ENCODE measurements at regions not wholly inside any gene's neighbourhood (a gene's known extent, or its start where the extent isn't known, plus 50 kb on each side); places are given as distances from the start of the nearest gene placed in this dataset.

DNA sequence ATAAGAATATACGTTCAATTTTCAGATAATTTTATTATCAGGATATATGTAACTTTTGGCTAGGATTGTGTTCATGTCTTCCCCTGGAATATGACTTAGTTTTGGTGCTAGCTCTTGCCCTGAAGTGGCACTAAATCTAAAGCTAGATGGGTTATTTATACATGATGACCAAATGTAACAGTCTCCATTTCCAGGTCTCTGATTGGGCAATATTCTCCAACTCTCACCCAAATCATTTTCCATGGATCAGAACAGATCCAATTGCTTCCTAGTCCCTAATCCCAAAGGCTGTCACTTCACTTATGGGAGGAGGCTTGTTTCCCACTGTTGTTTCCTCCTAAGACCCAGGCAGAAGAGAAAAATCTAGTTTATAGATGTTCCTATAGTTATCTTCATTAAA lies 274.6 kb upstream of the SLC16A7 start:
- no peaks in the 10 kb centered on the region for H3K36me3 ChIP-seq (ENCODE audit: control insufficient read depth in 1 of 2, insufficient read depth in 2 of 2, low read length in 2 of 2)
- CTCF ChIA-PET = no interaction called here
- no peaks in the 10 kb centered on the region for H3K27me3 ChIP-seq (ENCODE audit: insufficient read depth, low read length)
- no peaks in the 10 kb centered on the region for H3K79me2 ChIP-seq (ENCODE audit: insufficient read depth, low read length)
- H3K9me2 ChIP-seq (ENCODE audit: insufficient read depth) = no peaks in the 10 kb centered on the region
- no peak overlapping the region for H3K9ac ChIP-seq (ENCODE audit: low read length)
- no peak overlapping the region for H3K27ac ChIP-seq (ENCODE audit: low read depth, low read length)
- BruUV-seq (replicated peaks) = no TSS peak
- H2AFZ ChIP-seq (ENCODE audit: low read depth, low read length, poor library complexity, severe bottlenecking) = no peak overlapping the region
- H3K4me2 ChIP-seq (ENCODE audit: low read length) = no peak overlapping the region
- H3K4me1 ChIP-seq (ENCODE audit: control insufficient read depth in 1 of 2, insufficient read depth in 2 of 2, low read length in 2 of 2) = no peaks in the 10 kb centered on the region
- TF ChIP-seq, protein P1, sequence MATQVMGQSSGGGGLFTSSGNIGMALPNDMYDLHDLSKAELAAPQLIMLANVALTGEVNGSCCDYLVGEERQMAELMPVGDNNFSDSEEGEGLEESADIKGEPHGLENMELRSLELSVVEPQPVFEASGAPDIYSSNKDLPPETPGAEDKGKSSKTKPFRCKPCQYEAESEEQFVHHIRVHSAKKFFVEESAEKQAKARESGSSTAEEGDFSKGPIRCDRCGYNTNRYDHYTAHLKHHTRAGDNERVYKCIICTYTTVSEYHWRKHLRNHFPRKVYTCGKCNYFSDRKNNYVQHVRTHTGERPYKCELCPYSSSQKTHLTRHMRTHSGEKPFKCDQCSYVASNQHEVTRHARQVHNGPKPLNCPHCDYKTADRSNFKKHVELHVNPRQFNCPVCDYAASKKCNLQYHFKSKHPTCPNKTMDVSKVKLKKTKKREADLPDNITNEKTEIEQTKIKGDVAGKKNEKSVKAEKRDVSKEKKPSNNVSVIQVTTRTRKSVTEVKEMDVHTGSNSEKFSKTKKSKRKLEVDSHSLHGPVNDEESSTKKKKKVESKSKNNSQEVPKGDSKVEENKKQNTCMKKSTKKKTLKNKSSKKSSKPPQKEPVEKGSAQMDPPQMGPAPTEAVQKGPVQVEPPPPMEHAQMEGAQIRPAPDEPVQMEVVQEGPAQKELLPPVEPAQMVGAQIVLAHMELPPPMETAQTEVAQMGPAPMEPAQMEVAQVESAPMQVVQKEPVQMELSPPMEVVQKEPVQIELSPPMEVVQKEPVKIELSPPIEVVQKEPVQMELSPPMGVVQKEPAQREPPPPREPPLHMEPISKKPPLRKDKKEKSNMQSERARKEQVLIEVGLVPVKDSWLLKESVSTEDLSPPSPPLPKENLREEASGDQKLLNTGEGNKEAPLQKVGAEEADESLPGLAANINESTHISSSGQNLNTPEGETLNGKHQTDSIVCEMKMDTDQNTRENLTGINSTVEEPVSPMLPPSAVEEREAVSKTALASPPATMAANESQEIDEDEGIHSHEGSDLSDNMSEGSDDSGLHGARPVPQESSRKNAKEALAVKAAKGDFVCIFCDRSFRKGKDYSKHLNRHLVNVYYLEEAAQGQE (IDR thresholded peaks at IDR 0.05; ENCODE audit: low read depth) = no peak
- intact Hi-C loops (cut with micrococcal nuclease) = no loop called here
- RAD21 ChIA-PET (ENCODE audit: low non-redundant PET in 1 of 2, low total read pairs in 2 of 2, uncharacterized antibody in 2 of 2, unreplicated experiment in 2 of 2) = interaction anchor here in 1 of 2 experiments (0.7 kb wide), 1 partner anchor 26 kb away, joined by 5 read pairs; no protein-coding TSS in a partner anchor
- H3K9me3 ChIP-seq (ENCODE audit: control insufficient read depth in 1 of 2, insufficient read depth in 1 of 2, low read depth in 1 of 2, low read length in 2 of 2) = no peaks in the 10 kb centered on the region
- ATAC-seq (no peak), DNase-seq (ENCODE audit: low read depth, low spot score) (no peak)
- no peak overlapping the region for H3K4me3 ChIP-seq (replicated peaks in 1 of 2; ENCODE audit: low read depth in 1 of 2, low read length in 2 of 2)
- POLR2A ChIA-PET = no interaction called here
- H4K20me1 ChIP-seq (ENCODE audit: insufficient read depth) = no peaks in the 10 kb centered on the region

DNA sequence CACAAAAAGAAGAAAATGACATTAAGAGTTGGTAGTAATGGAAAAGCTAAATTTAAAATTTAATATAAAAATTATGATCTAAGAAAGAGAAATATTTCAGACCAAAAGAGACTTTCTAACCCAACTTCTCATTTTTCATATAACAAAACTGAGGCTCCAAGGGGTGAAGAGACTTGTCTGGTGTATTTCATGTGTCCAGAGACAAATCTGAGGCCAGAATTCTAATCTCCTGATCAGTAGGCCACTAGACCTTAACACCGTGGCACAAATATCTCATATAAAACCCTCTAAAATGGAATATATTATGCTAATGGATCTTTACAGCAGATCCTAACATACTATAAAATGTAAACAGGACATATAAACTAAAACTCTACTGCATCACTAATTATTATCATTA lies 275.7 kb upstream of the SLC16A7 start:
- no peak overlapping the region for H2AFZ ChIP-seq (ENCODE audit: low read depth, low read length, poor library complexity, severe bottlenecking)

More for the DNA sequence above, 275.7 kb upstream of the SLC16A7 start:
- TF ChIP-seq TCF7L2 (IDR thresholded peaks at IDR 0.05; ENCODE audit: borderline replicate concordance, extremely low read depth, insufficient read depth, insufficient read length) (no peak), ZFX (IDR thresholded peaks at IDR 0.05) (no peak), MAX (IDR thresholded peaks at IDR 0.05) (no peak)
- BruUV-seq (replicated peaks) = no TSS peak
- DNase-seq (ENCODE audit: low read depth, low spot score) (no peak), ATAC-seq (no peak)
- Histone ChIP-seq H3K4me3 (replicated peaks in 1 of 2; ENCODE audit: low read depth in 1 of 2, low read length in 2 of 2) (no peak overlapping the region), H3K27me3 (ENCODE audit: insufficient read depth, low read length) (no peaks in the 10 kb centered on the region), H3K4me2 (ENCODE audit: low read length) (no peak overlapping the region), H3K36me3 (ENCODE audit: control insufficient read depth in 1 of 2, insufficient read depth in 2 of 2, low read length in 2 of 2) (no peaks in the 10 kb centered on the region), H4K20me1 (ENCODE audit: insufficient read depth) (no peaks in the 10 kb centered on the region), H3K27ac (ENCODE audit: low read depth, low read length) (no peak overlapping the region), H3K9me2 (ENCODE audit: insufficient read depth) (no peaks in the 10 kb centered on the region), H3K9me3 (ENCODE audit: control insufficient read depth in 1 of 2, insufficient read depth in 1 of 2, low read depth in 1 of 2, low read length in 2 of 2) (no peaks in the 10 kb centered on the region), H3K4me1 (ENCODE audit: control insufficient read depth in 1 of 2, insufficient read depth in 2 of 2, low read length in 2 of 2) (no peaks in the 10 kb centered on the region), H3K79me2 (ENCODE audit: insufficient read depth, low read length) (no peaks in the 10 kb centered on the region), H3K9ac (ENCODE audit: low read length) (no peak overlapping the region)
- intact Hi-C loops (cut with micrococcal nuclease) = no loop called here
- CTCF ChIA-PET = no interaction called here
- RAD21 ChIA-PET (ENCODE audit: low non-redundant PET in 1 of 2, low total read pairs in 2 of 2, uncharacterized antibody in 2 of 2, unreplicated experiment in 2 of 2) = no interaction called here
- POLR2A ChIA-PET = no interaction called here
